MCF 10A (cell line): ENCODE measurements at regions not wholly inside any gene's neighbourhood (a gene's known extent, or its start where the extent isn't known, plus 50 kb on each side); places are given as distances from the start of the nearest gene placed in this dataset.

ENCODE experiments used
- BruUV-seq: library from RNA; stranded (reverse); fragments of 400-500 nt; replicated peaks from 2 replicates; lab custom pipeline; 2021; lab: Mats Ljungman, UMichigan
- CTCF ChIA-PET: fragments of 300-600 bp; sonication (Branson Sonifier 250); formaldehyde crosslinking; extraction: SDS; loops from one replicate; lab custom pipeline; 2021; ENCODE audit warnings: antibody characterized with exemption, inconsistent platforms; lab: Yijun Ruan, JAX
- POLR2A ChIA-PET: fragments of 300-600, 350-650 bp; sonication (Branson Sonifier 250); formaldehyde crosslinking; extraction: SDS; loops from one replicate; lab custom pipeline; 2020; ENCODE audit warnings: antibody characterized with exemption, inconsistent platforms; lab: Yijun Ruan, JAX
- DNase-seq: peaks from one replicate; pipeline ENCODE4 v3.0.0-alpha.2; 2018; ENCODE audit not compliant: unreplicated experiment
- H3K27ac Mint-ChIP-seq: one replicate; pipeline ENCODE4 v1.8.0; 2022; ENCODE audit warnings: mild to moderate bottlenecking, low read depth, mixed read lengths; ENCODE audit not compliant: unreplicated experiment
- H3K27me3 Mint-ChIP-seq: one replicate; pipeline ENCODE4 v1.8.0; 2022; ENCODE audit warnings: mixed read lengths; ENCODE audit not compliant: insufficient read depth, unreplicated experiment
- H3K36me3 Mint-ChIP-seq: one replicate; pipeline ENCODE4 v1.8.0; 2022; ENCODE audit warnings: mild to moderate bottlenecking, moderate library complexity, mixed read lengths; ENCODE audit not compliant: insufficient read depth, unreplicated experiment
- H3K4me1 Mint-ChIP-seq: one replicate; pipeline ENCODE4 v1.8.0; 2022; ENCODE audit warnings: mixed read lengths; ENCODE audit not compliant: insufficient read depth, unreplicated experiment
- H3K4me3 Mint-ChIP-seq: one replicate; pipeline ENCODE4 v1.8.0; 2022; ENCODE audit warnings: mild to moderate bottlenecking, moderate library complexity, mixed read lengths; ENCODE audit not compliant: unreplicated experiment
- H3K9me3 Mint-ChIP-seq: one replicate; pipeline ENCODE4 v1.8.0; 2022; ENCODE audit warnings: mixed read lengths; ENCODE audit not compliant: unreplicated experiment
- intact Hi-C: fragments of 100-400 bp; cut with micrococcal nuclease; formaldehyde crosslinking; loops from 2 replicates; pipeline ENCODE4 v1.14.1; 2022
- TF ChIP-seq, protein P1 (sequence below): fragments of 200-600 bp; IDR thresholded peaks from one replicate; pipeline ENCODE4 v1.8.0; 2022; ENCODE audit warnings: antibody characterized with exemption, mild to moderate bottlenecking; ENCODE audit not compliant: unreplicated experiment

DNA sequence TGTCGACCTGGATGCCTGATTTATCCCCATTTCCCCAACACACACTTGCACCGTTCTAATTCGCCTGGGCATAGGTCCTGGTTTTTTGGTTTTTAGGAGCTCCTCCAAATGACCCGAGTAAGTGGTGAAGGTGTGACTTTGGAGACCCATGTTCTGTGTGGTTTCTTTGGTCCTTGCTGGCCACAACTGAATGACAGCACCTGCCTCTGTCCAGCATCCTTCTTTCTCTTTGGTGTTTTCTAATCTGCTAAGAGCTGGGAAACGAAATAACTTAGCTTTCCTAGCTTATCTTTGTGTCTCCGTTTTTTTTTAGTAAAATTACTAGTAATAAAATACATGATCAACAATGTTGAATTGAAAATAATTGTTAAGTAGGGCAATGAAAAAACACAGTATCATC is 120.2 kb downstream of the PRLHR start:
- Mint-ChIP-seq H3K27me3 (no peaks in the 10 kb centered on the region), H3K27ac (no peak overlapping the region), H3K4me1 (no peaks in the 10 kb centered on the region), H3K36me3 (no peaks in the 10 kb centered on the region), H3K4me3 (no peak overlapping the region), H3K9me3 (peaks cover 13% of the 10 kb centered on the region)
- TF ChIP-seq, protein P1, sequence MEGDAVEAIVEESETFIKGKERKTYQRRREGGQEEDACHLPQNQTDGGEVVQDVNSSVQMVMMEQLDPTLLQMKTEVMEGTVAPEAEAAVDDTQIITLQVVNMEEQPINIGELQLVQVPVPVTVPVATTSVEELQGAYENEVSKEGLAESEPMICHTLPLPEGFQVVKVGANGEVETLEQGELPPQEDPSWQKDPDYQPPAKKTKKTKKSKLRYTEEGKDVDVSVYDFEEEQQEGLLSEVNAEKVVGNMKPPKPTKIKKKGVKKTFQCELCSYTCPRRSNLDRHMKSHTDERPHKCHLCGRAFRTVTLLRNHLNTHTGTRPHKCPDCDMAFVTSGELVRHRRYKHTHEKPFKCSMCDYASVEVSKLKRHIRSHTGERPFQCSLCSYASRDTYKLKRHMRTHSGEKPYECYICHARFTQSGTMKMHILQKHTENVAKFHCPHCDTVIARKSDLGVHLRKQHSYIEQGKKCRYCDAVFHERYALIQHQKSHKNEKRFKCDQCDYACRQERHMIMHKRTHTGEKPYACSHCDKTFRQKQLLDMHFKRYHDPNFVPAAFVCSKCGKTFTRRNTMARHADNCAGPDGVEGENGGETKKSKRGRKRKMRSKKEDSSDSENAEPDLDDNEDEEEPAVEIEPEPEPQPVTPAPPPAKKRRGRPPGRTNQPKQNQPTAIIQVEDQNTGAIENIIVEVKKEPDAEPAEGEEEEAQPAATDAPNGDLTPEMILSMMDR, result no peak
- BruUV-seq, result no TSS peak
- POLR2A ChIA-PET, result interaction anchor here (0.6 to 1.1 kb wide), 3 partner anchors 23 to 1135 kb away, joined by 3 to 6 read pairs (median 3); no protein-coding TSS in a partner anchor
- CTCF ChIA-PET, result interaction anchor here (0.8 to 2.4 kb wide), 5 partner anchors 16 to 615 kb away, joined by 3 to 35 read pairs (median 3); no protein-coding TSS in a partner anchor
- no peak for DNase-seq
- intact Hi-C loops, result no loop called here

GRCh38 chr10:118474111-118474510 is 121.3 kb downstream of the PRLHR start:
- DNase-seq, result no peak
- Mint-ChIP-seq H3K27me3 (no peaks in the 10 kb centered on the region), H3K36me3 (no peaks in the 10 kb centered on the region), H3K4me1 (no peaks in the 10 kb centered on the region), H3K27ac (no peak overlapping the region), H3K9me3 (peaks cover 6% of the 10 kb centered on the region), H3K4me3 (no peak overlapping the region)
- no TSS peak for BruUV-seq
- POLR2A ChIA-PET, result interaction anchor here (1.3 kb wide), 1 partner anchor 14 kb away, joined by 3 read pairs; no protein-coding TSS in a partner anchor
- CTCF ChIA-PET, result interaction anchor here (1.0 to 2.4 kb wide), 2 partner anchors 15 to 246 kb away, joined by 3 to 35 read pairs; no protein-coding TSS in a partner anchor
- intact Hi-C loops, result no loop called here
- TF ChIP-seq, protein P1, result no peak

- CTCF ChIA-PET, result interaction anchor here (0.6 to 2.6 kb wide), 2 partner anchors 13 to 199 kb away, joined by 3 to 19 read pairs; no protein-coding TSS in a partner anchor
These were observed 122.0 kb downstream of the PRLHR start for GRCh38 chr10:118473305-118473960.

More at GRCh38 chr10:118473305-118473960, 122.0 kb downstream of the PRLHR start:
- Mint-ChIP-seq H3K27me3 (no peaks in the 10 kb centered on the region), H3K4me3 (no peak overlapping the region), H3K27ac (no peak overlapping the region), H3K36me3 (no peaks in the 10 kb centered on the region), H3K4me1 (no peaks in the 10 kb centered on the region), H3K9me3 (peaks cover 6% of the 10 kb centered on the region)
- TF ChIP-seq, protein P1, result no peak
- POLR2A ChIA-PET, result interaction anchor here (1.3 kb wide), 1 partner anchor 13 kb away, joined by 3 read pairs; no protein-coding TSS in a partner anchor
- no TSS peak for BruUV-seq
- intact Hi-C loops, result no loop called here
- no peak for DNase-seq
